Common myeloid progenitor, CD34-positive (primary cell): ENCODE measurements at regions not wholly inside any gene's neighbourhood (a gene's known extent, or its start where the extent isn't known, plus 50 kb on each side); places are given as distances from the start of the nearest gene placed in this dataset.

Source experiments
- CTCF ChIA-PET: fragments of 350-600 bp; sonication (Branson Sonifier 250); formaldehyde crosslinking; loops from one replicate; lab custom pipeline; 2021; ENCODE audit warnings: antibody characterized with exemption; lab: Charles Lee
- POLR2A ChIA-PET: fragments of 350-600 bp; sonication (Branson Sonifier 250); formaldehyde crosslinking; loops from one replicate; lab custom pipeline; 2021; ENCODE audit warnings: antibody characterized with exemption; lab: Charles Lee
- DNase-seq, 3 donors: peaks; one replicate each; pipeline versions ENCODE4 v3.0.0 to v3.0.0-alpha.2; 2013
- H3K27ac ChIP-seq, 2 experiments: 1 replicate in 1 of 2; 2 replicates in 1 of 2; pipeline ENCODE4 v1.7.0; 2013; ENCODE audit warnings: inconsistent platforms in 2 of 2, low read length in 2 of 2, mild to moderate bottlenecking in 2 of 2, low read depth in 1 of 2, moderate library complexity in 1 of 2; ENCODE audit not compliant: severe bottlenecking in 2 of 2, insufficient read depth in 1 of 2, poor library complexity in 1 of 2
- H3K27me3 ChIP-seq, 5 experiments: replicated peaks in 2 of 5; 1 replicate in 3 of 5; 2 replicates in 2 of 5; pipeline versions ENCODE4 v1.6.1 to v1.7.0; 2013; ENCODE audit warnings: low read length in 4 of 5, mild to moderate bottlenecking in 2 of 5, moderate library complexity in 2 of 5, inconsistent platforms in 1 of 5; ENCODE audit not compliant: insufficient read depth in 5 of 5, control insufficient read depth in 4 of 5
- H3K36me3 ChIP-seq, 4 experiments: 1 replicate in 2 of 4; 2 replicates in 2 of 4; pipeline versions ENCODE4 v1.6.1 to v1.7.0; 2013; ENCODE audit warnings: low read length in 3 of 4, control low read depth in 1 of 4, mild to moderate bottlenecking in 1 of 4; ENCODE audit not compliant: control insufficient read depth in 4 of 4, insufficient read depth in 4 of 4
- H3K4me1 ChIP-seq, 4 experiments: 1 replicate in 3 of 4; 2 replicates in 1 of 4; pipeline versions ENCODE4 v1.6.1 to v1.7.1; 2013; ENCODE audit warnings: low read length in 3 of 4, mild to moderate bottlenecking in 3 of 4, control low read depth in 1 of 4, inconsistent platforms in 1 of 4, moderate library complexity in 1 of 4; ENCODE audit not compliant: control insufficient read depth in 4 of 4, insufficient read depth in 4 of 4; ENCODE audit errors: control extremely low read depth in 1 of 4
- H3K4me3 ChIP-seq, 7 experiments: 1 replicate in 4 of 7; 2 replicates in 3 of 7; pipeline versions ENCODE4 v1.5.1 to v1.7.0; 2013; ENCODE audit warnings: mild to moderate bottlenecking in 7 of 7, low read length in 6 of 7, moderate library complexity in 6 of 7, inconsistent platforms in 2 of 7, low read depth in 2 of 7, control low read depth in 1 of 7; ENCODE audit not compliant: insufficient read depth in 4 of 7, control insufficient read depth in 1 of 7; ENCODE audit errors: extremely low read depth in 1 of 7
- H3K9me3 ChIP-seq, 5 experiments: 1 replicate in 4 of 5; 2 replicates in 1 of 5; pipeline versions ENCODE4 v1.6.1 to v1.7.1; 2013; ENCODE audit warnings: low read length in 4 of 5, mild to moderate bottlenecking in 2 of 5, inconsistent platforms in 1 of 5, low read depth in 1 of 5, moderate library complexity in 1 of 5; ENCODE audit not compliant: control insufficient read depth in 4 of 5, insufficient read depth in 2 of 5; ENCODE audit errors: control extremely low read depth in 1 of 5
- WGBS: methylation state at CpG from one replicate; pipeline ENCODE4 v1.1.5; 2013; ENCODE audit not compliant: insufficient coverage; 5-methylcytosine and 5-hydroxymethylcytosine counted together

DNA sequence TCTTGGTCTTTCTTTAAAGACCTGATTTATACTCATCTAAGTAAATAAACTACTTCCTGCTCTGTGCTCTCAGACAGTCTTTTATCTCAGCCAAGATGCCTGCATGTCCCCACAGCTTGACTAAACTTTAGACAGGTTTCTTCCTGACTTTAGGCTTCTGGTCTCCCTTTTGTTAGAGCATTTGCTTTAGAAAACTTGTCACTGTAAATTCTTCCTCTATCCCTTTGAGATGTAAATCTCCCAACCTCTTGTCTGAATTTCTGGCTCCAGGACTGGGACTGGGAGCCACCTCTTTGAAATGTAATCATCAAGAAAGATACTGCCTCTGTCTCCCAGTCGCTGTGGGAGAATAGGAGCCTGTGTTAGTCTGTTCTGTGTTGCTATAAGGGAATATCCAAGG, 739.9 kb downstream of the C6orf118 start:
- H3K9me3 ChIP-seq = peaks cover 0 to 2% (median 0%) of the 10 kb centered on the region in 5 experiments
- H3K27ac ChIP-seq = no peak overlapping the region
- no peak for DNase-seq
- no peak overlapping the region for H3K4me3 ChIP-seq
- ChIA-PET POLR2A (no interaction called here), CTCF (no interaction called here)
- no peaks in the 10 kb centered on the region for H3K4me1 ChIP-seq
- H3K27me3 ChIP-seq = no peaks in the 10 kb centered on the region
- WGBS = 100% methylated on average over 1 of the region's 1 CpG
- no peaks in the 10 kb centered on the region for H3K36me3 ChIP-seq

DNA sequence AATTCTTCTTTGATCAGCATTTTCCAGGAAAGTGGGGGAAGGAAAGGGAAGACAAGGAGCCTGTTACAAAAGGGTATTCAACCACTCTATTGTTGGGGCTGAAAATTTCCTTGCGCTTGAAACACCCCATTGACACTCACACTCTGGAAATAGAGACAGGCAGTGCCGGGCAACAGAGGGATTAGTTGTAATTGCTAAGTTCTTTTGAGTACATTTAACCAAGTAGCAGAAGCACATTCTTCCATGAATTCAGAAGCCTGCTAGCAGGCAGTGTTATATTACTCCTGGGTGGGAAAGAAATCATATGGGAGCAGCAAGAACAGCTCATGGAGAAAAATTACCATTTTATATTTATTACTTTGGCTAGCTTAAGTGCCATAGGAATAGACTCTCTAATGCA, 745.5 kb downstream of the C6orf118 start:
- Histone ChIP-seq H3K4me3 (no peak overlapping the region), H3K9me3 (peaks cover 0 to 11% (median 3%) of the 10 kb centered on the region in 5 experiments), H3K36me3 (no peaks in the 10 kb centered on the region), H3K27me3 (no peaks in the 10 kb centered on the region), H3K27ac (no peak overlapping the region), H3K4me1 (no peaks in the 10 kb centered on the region)
- WGBS = no CpG with 5 or more reads among the region's 2 CpGs
- POLR2A ChIA-PET = no interaction called here
- CTCF ChIA-PET = no interaction called here
- DNase-seq = no peak

DNA sequence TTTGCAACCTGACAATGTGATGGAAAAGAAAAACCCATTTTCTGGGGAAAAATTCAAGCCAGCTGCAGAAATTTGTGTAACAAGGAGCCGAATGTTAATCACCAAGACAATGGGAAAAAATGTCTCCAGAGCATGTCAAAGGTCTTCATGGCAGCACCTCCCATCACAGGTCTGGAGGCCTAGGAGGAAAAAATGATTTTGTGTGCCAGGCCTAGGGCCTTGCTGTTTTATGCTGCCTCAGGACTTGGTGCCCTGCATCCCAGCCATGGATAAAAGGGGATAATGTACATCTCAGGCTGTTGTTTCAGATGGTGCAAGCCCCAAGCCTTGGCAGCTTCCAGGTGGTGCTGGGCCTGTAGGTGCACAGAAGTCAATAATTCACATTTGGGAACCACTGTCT, 747.7 kb downstream of the C6orf118 start:
- Histone ChIP-seq H3K9me3 (peaks cover 0 to 11% (median 3%) of the 10 kb centered on the region in 5 experiments), H3K4me1 (no peaks in the 10 kb centered on the region), H3K4me3 (no peak overlapping the region), H3K27me3 (no peaks in the 10 kb centered on the region), H3K27ac (no peak overlapping the region), H3K36me3 (no peaks in the 10 kb centered on the region)
- ChIA-PET CTCF (no interaction called here), POLR2A (no interaction called here)
- WGBS = 89% methylated on average over 1 of the region's 1 CpG
- DNase-seq = no peak

DNA sequence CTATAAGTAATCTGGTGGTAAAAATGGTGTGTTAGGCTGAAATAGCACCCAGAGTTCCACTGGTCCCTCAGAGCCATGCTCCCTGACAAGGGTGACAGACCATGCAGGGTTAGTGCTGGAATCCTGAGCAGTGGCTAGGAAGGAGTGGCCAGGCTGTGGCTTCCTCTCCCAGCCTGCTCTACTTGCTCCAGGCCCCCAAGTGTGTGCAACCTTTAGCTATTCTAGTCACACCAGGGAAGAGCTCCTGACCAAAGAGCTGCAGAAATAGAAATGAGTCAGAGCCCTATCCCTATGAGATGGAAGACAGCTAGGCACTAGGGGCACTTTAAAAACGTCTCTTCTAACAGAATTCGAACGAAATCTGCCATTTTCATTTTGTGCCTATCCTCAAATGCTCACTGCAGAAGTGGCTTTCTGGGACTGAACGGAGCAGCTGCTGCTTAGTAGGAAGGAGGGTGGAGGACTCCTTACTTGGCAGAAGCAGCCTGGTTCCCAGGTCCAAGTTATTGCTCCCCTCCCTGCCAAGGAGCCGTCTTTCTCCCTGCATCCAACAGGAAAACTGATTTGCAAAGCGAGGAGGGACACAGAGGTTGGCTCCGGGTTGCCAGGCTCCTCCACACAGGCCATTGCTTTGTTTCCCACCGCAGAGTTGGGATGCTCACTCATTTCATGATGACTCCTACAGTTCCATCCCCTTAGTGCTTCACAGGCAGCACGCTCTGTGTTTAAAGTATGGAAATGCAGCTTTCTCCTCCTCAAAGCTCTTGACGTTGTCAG, 754.5 kb downstream of the C6orf118 start:
- 87% methylated on average over 9 of the region's 10 CpGs for WGBS
- Histone ChIP-seq H3K4me3 (no peak overlapping the region), H3K27me3 (no peaks in the 10 kb centered on the region), H3K27ac (no peak overlapping the region), H3K4me1 (no peaks in the 10 kb centered on the region), H3K36me3 (no peaks in the 10 kb centered on the region), H3K9me3 (no peaks in the 10 kb centered on the region)
- no peak for DNase-seq
- CTCF ChIA-PET = no interaction called here
- POLR2A ChIA-PET = interaction anchor here (0.6 kb wide), 1 partner anchor 58 kb away, joined by 3 read pairs; no protein-coding TSS in a partner anchor

GRCh38 chr6:164554226-164554625, 755.2 kb downstream of the C6orf118 start:
- ChIA-PET CTCF (no interaction called here), POLR2A (no interaction called here)
- no peaks in the 10 kb centered on the region for H3K4me1 ChIP-seq
- no peak for DNase-seq
- no peak overlapping the region for H3K27ac ChIP-seq
- no peaks in the 10 kb centered on the region for H3K9me3 ChIP-seq
- no peak overlapping the region for H3K4me3 ChIP-seq
- whole genome bisulfite sequencing = 100% methylated on average over 2 of the region's 3 CpGs
- no peaks in the 10 kb centered on the region for H3K36me3 ChIP-seq
- H3K27me3 ChIP-seq = no peaks in the 10 kb centered on the region

DNA sequence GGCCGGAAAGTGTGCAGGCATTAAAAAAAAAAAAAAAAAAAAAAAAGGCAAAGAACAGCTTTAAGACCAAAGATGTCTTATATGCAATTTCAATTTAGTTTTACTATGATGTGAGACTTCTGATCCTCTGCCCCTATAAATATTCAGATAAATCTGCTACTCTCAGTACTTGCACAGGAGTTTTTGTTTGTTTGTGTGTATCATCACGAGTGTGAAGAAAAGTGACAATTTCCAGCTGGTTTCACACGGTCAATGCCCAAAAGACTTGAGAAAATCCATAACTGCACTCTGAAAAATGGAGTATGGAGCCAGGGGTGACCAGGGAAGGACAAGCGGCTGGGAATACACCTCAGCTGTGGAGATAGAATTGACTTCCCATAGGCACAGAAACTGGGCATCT, 757.7 kb downstream of the C6orf118 start:
- 94% methylated on average over 3 of the region's 4 CpGs for WGBS

GRCh38 chr6:164547076-164547475, 762.3 kb downstream of the C6orf118 start:
- no peaks in the 10 kb centered on the region for H3K36me3 ChIP-seq
- no peaks in the 10 kb centered on the region for H3K27me3 ChIP-seq
- 100% methylated on average over 1 of the region's 3 CpGs for WGBS
- H3K4me3 ChIP-seq = no peak overlapping the region
- no peaks in the 10 kb centered on the region for H3K4me1 ChIP-seq
- ChIA-PET POLR2A (no interaction called here), CTCF (no interaction called here)
- no peak overlapping the region for H3K27ac ChIP-seq
- no peaks in the 10 kb centered on the region for H3K9me3 ChIP-seq
- DNase-seq = no peak

More for the DNA sequence above, 757.7 kb downstream of the C6orf118 start:
- Histone ChIP-seq H3K27me3 (no peaks in the 10 kb centered on the region), H3K4me1 (no peaks in the 10 kb centered on the region), H3K4me3 (no peak overlapping the region), H3K27ac (no peak overlapping the region), H3K36me3 (no peaks in the 10 kb centered on the region), H3K9me3 (no peaks in the 10 kb centered on the region)
- ChIA-PET CTCF (no interaction called here), POLR2A (interaction anchor here (0.6 kb wide), 1 partner anchor 535 kb away, joined by 3 read pairs; no protein-coding TSS in a partner anchor)
- DNase-seq = no peak
